ENCODE measurements at regions not wholly inside any gene's neighbourhood (a gene's known extent, or its start where the extent isn't known, plus 50 kb on each side); places are given as distances from the start of the nearest gene placed in this dataset.

- no peak for DNase-seq (ENCODE audit: low read depth in 2 of 2)
Observed at GRCh38 chr1:29730623-29731022, 494.3 kb downstream of the PTPRU start.

GRCh38 chr1:29729281-29729680 is 493.0 kb downstream of the PTPRU start:
- DNase-seq (ENCODE audit: low read depth in 2 of 2) = no peak

- DNase-seq (ENCODE audit: low read depth in 2 of 2) = no peak
Observed at GRCh38 chr1:29728703-29729102, 492.4 kb downstream of the PTPRU start.

GRCh38 chr1:29725262-29725661 is 488.9 kb downstream of the PTPRU start:
- DNase-seq (ENCODE audit: low read depth in 2 of 2) = no peak

- no peak for DNase-seq (ENCODE audit: low read depth in 2 of 2)
Observed at GRCh38 chr1:29722598-29722997, 486.3 kb downstream of the PTPRU start.

GRCh38 chr1:29719253-29719652 is 482.9 kb downstream of the PTPRU start:
- no peak for DNase-seq (ENCODE audit: low read depth in 2 of 2)

GRCh38 chr1:29718791-29719190 is 482.5 kb downstream of the PTPRU start:
- no peak for DNase-seq (ENCODE audit: low read depth in 2 of 2)

GRCh38 chr1:29716306-29716705 is 480.0 kb downstream of the PTPRU start:
- no peak for DNase-seq (ENCODE audit: low read depth in 2 of 2)

- peak; percentile 47 to 49 for DNase-seq (ENCODE audit: low read depth in 2 of 2)
Observed at GRCh38 chr1:29713857-29714256, 477.5 kb downstream of the PTPRU start.

- no peak for DNase-seq (ENCODE audit: low read depth in 2 of 2)
Observed at GRCh38 chr1:29712801-29713200, 476.5 kb downstream of the PTPRU start.

- no peak for DNase-seq (ENCODE audit: low read depth in 2 of 2)
Observed at GRCh38 chr1:29712284-29712651, 475.9 kb downstream of the PTPRU start.

GRCh38 chr1:29711582-29712283 is 475.4 kb downstream of the PTPRU start:
- DNase-seq (ENCODE audit: low read depth in 2 of 2) = peak; percentile 60 to 79

- peak; percentile 45 to 73 for DNase-seq (ENCODE audit: low read depth in 2 of 2)
Observed at GRCh38 chr1:29709704-29710280, 473.5 kb downstream of the PTPRU start.

- DNase-seq (ENCODE audit: low read depth in 2 of 2) = peak; percentile 16 to 66
Observed at GRCh38 chr1:29708796-29709703, 472.7 kb downstream of the PTPRU start.

- DNase-seq (ENCODE audit: low read depth in 2 of 2) = peak; percentile 33 to 81
Observed at GRCh38 chr1:29708381-29708780, 472.1 kb downstream of the PTPRU start.

GRCh38 chr1:29707796-29708195 is 471.5 kb downstream of the PTPRU start:
- DNase-seq (ENCODE audit: low read depth in 2 of 2) = no peak

GRCh38 chr1:29706936-29707335 is 470.6 kb downstream of the PTPRU start:
- peak; percentile 46 to 54 for DNase-seq (ENCODE audit: low read depth in 2 of 2)

- DNase-seq (ENCODE audit: low read depth in 2 of 2) = no peak
Observed at GRCh38 chr1:29704430-29704829, 468.1 kb downstream of the PTPRU start.

- DNase-seq (ENCODE audit: low read depth in 2 of 2) = peak; percentile 40 to 59
Observed at GRCh38 chr1:29703596-29704370, 467.5 kb downstream of the PTPRU start.

GRCh38 chr1:29700491-29700890 is 464.2 kb downstream of the PTPRU start:
- no peak for DNase-seq (ENCODE audit: low read depth in 2 of 2)

- no peak for DNase-seq (ENCODE audit: low read depth in 2 of 2)
Observed at GRCh38 chr1:29698626-29699025, 462.3 kb downstream of the PTPRU start.

GRCh38 chr1:29698033-29698432 is 461.7 kb downstream of the PTPRU start:
- DNase-seq (ENCODE audit: low read depth in 2 of 2) = peak; percentile 15 to 49

Measured in lung microvascular endothelial cell (primary cell).